ENCODE measurements at regions not wholly inside any gene's neighbourhood (a gene's known extent, or its start where the extent isn't known, plus 50 kb on each side); places are given as distances from the start of the nearest gene placed in this dataset.

DNA sequence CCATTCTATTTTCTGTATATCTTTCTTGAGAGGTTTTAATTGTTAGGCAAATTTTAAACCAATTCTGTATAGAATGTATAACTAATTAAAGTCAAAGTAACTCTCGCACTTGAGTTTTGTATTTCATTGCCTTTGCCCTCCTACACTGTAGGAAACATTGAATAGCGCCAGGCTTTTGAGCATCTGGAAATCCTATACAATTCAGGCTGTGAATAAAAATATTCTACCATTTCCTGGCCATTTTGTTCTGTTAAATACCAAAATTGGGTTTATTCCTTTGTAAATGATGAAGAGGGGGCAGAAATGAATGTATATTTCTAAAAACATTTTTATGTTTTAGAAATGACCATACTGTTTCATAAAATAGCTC, 571.8 kb upstream of the CLINT1 start:
- H3K4me1 Mint-ChIP-seq (ENCODE audit: low read depth) = peaks cover 2% of the 10 kb centered on the region
- H3K36me3 Mint-ChIP-seq (ENCODE audit: insufficient read depth) = no peaks in the 10 kb centered on the region
- H3K9me3 Mint-ChIP-seq (ENCODE audit: low read depth) = no peaks in the 10 kb centered on the region
- DNase-seq (ENCODE audit: low spot score, unreplicated experiment) = no peak
- H3K27ac Mint-ChIP-seq = no peak overlapping the region
- no peak for TF ChIP-seq CTCF (IDR thresholded peaks at IDR 0.05; ENCODE audit: unreplicated experiment)
- no peak overlapping the region for H3K4me3 Mint-ChIP-seq (ENCODE audit: low read depth)
- H3K27me3 Mint-ChIP-seq = peaks cover 5% of the 10 kb centered on the region

- peaks cover 3% of the 10 kb centered on the region for H3K27me3 Mint-ChIP-seq
- H3K36me3 Mint-ChIP-seq (ENCODE audit: insufficient read depth) = no peaks in the 10 kb centered on the region
- no peak overlapping the region for H3K4me3 Mint-ChIP-seq (ENCODE audit: low read depth)
- H3K9me3 Mint-ChIP-seq (ENCODE audit: low read depth) = no peaks in the 10 kb centered on the region
- peaks cover 2% of the 10 kb centered on the region for H3K4me1 Mint-ChIP-seq (ENCODE audit: low read depth)
- no peak overlapping the region for H3K27ac Mint-ChIP-seq
- TF ChIP-seq CTCF (IDR thresholded peaks at IDR 0.05; ENCODE audit: unreplicated experiment) = no peak
- DNase-seq (ENCODE audit: low spot score, unreplicated experiment) = no peak
Measured at GRCh38 chr5:158430166-158430797, 571.3 kb upstream of the CLINT1 start.

GRCh38 chr5:158429564-158429963, 570.6 kb upstream of the CLINT1 start:
- Mint-ChIP-seq H3K9me3 (ENCODE audit: low read depth) (no peaks in the 10 kb centered on the region), H3K27me3 (peaks cover 3% of the 10 kb centered on the region), H3K4me1 (ENCODE audit: low read depth) (peaks cover 2% of the 10 kb centered on the region), H3K36me3 (ENCODE audit: insufficient read depth) (no peaks in the 10 kb centered on the region), H3K4me3 (ENCODE audit: low read depth) (no peak overlapping the region), H3K27ac (no peak overlapping the region)
- DNase-seq (ENCODE audit: low spot score, unreplicated experiment) = no peak
- TF ChIP-seq CTCF (IDR thresholded peaks at IDR 0.05; ENCODE audit: unreplicated experiment) = no peak

GRCh38 chr5:158423623-158424200, 564.8 kb upstream of the CLINT1 start:
- H3K9me3 Mint-ChIP-seq (ENCODE audit: low read depth) = peaks cover 9% of the 10 kb centered on the region
- no peak overlapping the region for H3K4me3 Mint-ChIP-seq (ENCODE audit: low read depth)
- no peaks in the 10 kb centered on the region for H3K27me3 Mint-ChIP-seq
- TF ChIP-seq CTCF (IDR thresholded peaks at IDR 0.05; ENCODE audit: unreplicated experiment) = no peak
- H3K4me1 Mint-ChIP-seq (ENCODE audit: low read depth) = no peaks in the 10 kb centered on the region
- no peak for DNase-seq (ENCODE audit: low spot score, unreplicated experiment)
- H3K36me3 Mint-ChIP-seq (ENCODE audit: insufficient read depth) = no peaks in the 10 kb centered on the region
- H3K27ac Mint-ChIP-seq = no peak overlapping the region

DNA sequence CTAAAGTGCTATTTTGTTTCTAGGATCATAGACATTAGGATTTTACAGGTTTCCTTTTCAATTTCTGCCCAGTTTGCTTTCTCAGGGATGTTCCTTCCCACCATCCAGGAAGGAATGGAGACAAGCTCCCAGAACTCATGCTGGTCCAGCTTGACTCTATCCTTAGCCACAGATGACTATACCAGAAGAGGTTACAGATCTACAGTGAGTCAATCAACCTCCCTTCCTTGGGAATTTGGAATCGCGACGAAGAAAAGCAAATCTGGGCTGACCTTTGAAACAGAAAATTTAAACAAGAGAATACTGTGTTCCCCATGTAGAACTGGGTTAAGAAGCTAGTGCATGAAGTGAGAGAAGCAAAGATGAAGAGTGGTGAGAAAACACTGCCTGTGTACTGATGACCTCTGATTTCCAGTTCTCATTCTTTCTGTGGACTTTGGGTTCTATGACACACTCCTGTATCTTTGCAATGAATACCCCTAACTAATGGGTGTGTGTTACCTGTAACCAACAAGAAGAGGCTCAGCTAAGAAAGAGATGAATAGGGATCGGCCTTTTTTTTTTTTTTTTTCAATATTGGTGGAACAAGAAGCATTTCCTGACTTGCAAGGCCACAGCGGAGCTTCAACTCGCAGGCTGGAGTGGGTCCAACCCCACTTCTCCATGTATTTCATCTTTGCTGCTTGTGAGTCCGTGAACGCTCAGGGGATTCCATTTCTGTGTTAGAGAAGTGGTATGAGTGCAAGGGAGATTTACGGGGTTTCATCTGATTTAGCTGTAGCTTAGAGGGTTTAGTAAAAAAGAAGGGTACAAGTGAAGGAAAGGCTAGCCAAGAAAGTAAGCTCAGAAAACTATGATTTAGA, 563.9 kb upstream of the CLINT1 start:
- no peak for TF ChIP-seq CTCF (IDR thresholded peaks at IDR 0.05; ENCODE audit: unreplicated experiment)
- no peaks in the 10 kb centered on the region for H3K36me3 Mint-ChIP-seq (ENCODE audit: insufficient read depth)
- H3K9me3 Mint-ChIP-seq (ENCODE audit: low read depth) = peaks cover 9% of the 10 kb centered on the region
- DNase-seq (ENCODE audit: low spot score, unreplicated experiment) = no peak
- H3K4me3 Mint-ChIP-seq (ENCODE audit: low read depth) = no peak overlapping the region
- H3K27ac Mint-ChIP-seq = no peak overlapping the region
- no peaks in the 10 kb centered on the region for H3K4me1 Mint-ChIP-seq (ENCODE audit: low read depth)
- H3K27me3 Mint-ChIP-seq = no peaks in the 10 kb centered on the region
